Activated effector memory CD4-positive, alpha-beta T cell treated with Interleukin-2 at 50 U/mL for 16 hours (primary cell): ENCODE measurements at regions not wholly inside any gene's neighbourhood (a gene's known extent, or its start where the extent isn't known, plus 50 kb on each side); places are given as distances from the start of the nearest gene placed in this dataset.
A peak's percentile ranks its signal among the peaks of the same experiment; 100 is the strongest.

Source experiments
- DNase-seq: peaks from one replicate; pipeline ENCODE4 v3.0.0-alpha.2; 2020

DNA sequence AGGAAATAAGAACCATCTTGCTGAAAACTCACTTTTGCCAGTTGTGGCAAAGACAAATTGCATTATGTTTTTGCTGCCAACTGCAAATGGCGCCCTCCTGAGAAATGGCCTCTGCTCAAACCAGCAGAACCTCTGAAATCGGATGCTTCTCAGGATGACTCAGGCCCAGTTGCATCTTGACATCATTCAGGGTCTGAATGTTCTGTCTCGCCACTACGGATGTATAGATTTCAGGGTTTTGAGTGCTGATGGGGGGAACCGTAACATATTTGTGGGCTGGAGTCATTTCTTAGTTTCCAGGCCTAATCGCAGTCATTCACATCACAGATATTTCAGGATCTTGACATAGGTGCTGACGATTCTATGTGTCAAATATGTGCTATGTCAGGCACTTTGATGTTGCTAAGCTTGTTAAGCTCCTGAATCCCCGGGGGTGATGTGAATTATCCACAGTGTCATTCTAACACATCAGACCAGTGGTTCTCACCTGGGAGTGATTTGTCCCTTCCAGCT is 207.1 kb downstream of the NFATC2 start:
- no peak for DNase-seq

- DNase-seq, result no peak
Measured at GRCh38 chr20:51334609-51335008, 207.9 kb downstream of the NFATC2 start.

DNA sequence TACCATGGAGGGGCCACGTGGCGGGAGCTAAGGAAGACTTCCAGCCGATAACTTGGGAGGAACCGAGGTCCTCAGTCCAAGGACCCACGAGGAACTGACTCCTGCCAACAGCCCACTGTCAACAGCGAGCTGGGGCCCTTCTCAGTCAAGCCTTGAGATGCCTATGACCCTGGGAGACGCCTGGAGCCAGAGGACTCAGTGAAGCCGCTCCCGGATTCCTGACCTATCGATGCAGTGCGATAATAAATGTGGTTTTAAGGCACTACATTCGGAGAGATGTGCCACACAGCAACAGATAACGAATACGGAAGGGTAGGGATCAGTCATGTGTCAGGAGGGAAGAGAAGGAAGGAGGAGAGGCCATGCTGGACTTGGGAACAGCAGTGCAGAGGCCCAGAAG is 208.5 kb downstream of the NFATC2 start:
- no peak for DNase-seq

DNA sequence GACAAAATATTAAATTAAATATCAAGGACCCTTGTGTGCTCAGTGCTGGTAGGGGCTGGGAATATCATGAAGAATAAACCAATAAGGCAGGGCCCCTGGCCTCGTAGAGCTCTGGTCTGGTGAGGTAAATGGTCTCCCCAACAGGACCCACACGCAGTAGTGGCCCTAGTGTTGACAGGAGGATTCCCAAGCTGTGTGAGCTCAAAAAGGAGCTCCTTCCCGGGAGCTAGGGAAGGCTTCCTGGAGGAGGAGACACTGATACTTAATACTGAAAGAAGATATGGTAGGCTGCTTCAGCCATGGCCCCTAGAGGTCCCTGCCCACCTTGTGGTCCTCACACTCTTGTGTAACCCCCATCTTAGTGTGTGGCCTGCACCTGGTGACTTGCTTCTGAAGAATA is 209.1 kb downstream of the NFATC2 start:
- DNase-seq, result no peak

GRCh38 chr20:51331481-51331880 is 211.0 kb downstream of the NFATC2 start:
- DNase-seq, result no peak

- DNase-seq, result no peak
Measured at GRCh38 chr20:51329845-51330244, 212.7 kb downstream of the NFATC2 start.

DNA sequence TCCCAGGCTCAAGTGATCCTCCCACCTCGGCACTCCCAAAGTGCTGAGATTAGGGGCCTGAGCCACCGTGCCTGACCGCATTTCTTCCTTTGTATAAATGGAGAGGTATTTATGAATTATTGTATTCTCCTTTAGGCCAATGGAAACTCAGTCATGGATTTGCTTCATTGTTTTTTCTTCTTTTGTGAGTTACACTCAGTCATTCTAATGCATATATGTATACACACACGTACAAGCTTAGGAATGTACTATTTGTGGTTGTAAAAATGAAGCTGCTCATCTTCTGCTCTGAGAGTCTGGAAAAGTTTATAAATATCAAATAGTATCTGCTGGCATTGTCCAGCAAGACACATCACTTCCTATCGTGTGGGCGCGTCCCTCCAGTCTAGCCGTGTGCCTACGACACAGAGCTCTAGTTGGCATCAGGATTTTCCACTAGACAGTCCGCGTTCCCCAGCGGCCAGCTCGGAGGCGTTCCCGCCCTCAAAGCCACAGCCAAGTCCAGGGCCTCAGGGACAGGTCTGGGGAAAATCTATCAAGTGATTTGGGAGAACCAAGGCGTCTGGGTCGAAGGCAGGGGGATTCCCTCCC is 215.2 kb downstream of the NFATC2 start:
- no peak for DNase-seq

- no peak for DNase-seq
Measured at GRCh38 chr20:51326201-51326819, 216.2 kb downstream of the NFATC2 start.

DNA sequence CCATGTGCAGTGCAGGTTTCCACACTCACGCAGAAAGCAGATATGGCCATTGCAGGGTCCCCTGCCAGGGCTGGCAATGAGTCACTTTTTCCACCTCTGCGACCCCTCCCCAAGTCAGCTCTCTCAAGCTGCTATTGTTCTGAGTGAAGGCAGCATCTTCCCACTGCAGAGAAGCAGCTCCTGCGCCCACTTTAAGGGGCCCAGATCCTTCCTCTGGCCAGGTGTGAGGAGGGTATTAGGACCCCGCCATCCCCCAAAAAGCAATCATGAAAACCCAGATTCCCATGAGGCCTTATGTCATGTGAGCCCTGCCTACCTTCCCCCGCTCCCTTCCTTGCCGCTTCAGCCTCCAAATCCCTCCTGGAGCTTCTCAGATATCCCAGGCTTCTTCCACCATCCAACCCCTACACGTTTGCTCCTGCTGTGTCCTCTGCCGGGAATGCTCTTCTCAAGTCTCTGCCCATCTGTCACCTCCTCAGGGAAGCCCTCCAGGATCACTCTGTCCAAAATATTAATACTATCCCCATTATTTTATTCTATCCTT is 220.3 kb downstream of the NFATC2 start:
- DNase-seq, result no peak

DNA sequence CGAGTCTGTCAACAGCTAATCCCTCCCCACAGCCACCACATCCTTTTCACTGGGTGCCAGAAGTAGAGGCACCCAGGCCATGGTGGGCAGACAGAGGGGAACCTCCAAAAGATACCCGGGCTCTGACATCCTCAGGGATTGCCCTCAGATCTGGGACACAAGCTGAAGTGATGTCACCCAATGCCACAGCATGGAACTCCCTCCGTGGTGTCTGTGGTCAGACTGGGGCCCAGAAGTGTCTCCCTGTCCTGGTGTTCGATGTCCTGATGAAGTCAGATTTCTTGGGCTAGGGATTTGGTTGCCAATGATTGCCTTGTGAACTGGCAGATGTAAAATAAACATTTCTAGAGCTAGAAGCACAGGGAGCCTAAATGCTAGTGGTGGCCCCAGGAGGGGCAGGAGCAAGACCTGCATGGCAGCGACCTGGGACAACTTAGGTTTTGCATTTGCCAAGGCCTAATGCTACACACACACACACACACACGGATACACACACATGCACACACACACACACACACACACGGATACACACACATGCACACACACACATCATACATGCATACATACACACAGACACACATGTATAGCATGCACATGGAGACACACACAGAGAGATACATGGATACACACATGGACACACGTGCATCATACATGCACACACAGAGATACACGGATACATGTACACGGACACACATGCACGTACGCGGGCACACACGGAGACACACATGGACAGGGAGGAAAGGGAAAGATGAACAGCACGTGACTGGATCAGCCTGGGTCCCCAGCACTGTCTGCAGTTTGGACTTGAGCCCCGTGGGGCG is 221.0 kb downstream of the NFATC2 start:
- no peak for DNase-seq

GRCh38 chr20:51319522-51319921 is 223.0 kb downstream of the NFATC2 start:
- DNase-seq, result no peak

- peak; percentile 10 for DNase-seq
Measured at GRCh38 chr20:51318058-51318949, 224.2 kb downstream of the NFATC2 start.

- no peak for DNase-seq
Measured at GRCh38 chr20:51315390-51315789, 227.1 kb downstream of the NFATC2 start.

DNA sequence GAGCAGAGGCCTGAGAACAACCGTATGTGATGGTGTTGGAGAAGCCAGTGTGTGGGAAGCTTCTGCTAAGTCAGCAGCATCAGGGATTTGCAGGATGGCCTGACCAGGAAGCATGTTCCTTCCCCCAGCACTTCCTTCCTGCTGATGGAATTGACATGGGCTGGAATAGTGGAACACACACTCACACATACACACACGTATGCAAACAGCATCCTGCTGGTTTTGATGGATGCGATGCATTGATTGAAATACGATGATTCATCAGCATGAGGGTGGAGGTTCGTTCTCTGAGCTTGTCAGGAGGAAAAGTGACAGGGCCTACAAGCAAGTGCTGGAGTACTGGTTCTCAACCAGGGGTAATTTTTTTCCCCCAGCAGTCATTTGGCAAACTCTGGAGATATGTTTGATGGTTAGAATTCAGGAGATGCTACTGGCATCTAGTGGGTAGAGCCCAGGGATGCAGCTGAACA is 229.1 kb downstream of the NFATC2 start:
- DNase-seq, result no peak

DNA sequence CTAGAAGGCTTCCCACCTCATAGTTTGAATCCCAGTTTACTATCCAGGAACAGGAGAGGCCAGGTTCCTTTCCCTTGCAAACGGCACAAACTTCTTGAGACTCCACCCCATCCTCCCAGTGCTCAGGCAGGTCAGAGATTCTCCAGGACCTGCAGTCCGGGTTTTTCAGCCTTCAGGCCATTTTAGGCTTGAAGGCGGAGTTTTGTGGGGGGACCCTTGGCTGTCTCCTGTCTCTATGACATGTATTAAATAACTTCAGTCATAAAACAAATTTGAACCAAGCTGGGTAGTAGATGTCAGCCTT is 230.1 kb downstream of the NFATC2 start:
- DNase-seq, result no peak

- no peak for DNase-seq
Measured at GRCh38 chr20:51311636-51312479, 230.7 kb downstream of the NFATC2 start.

- DNase-seq, result no peak
Measured at GRCh38 chr20:51310216-51310615, 232.3 kb downstream of the NFATC2 start.

GRCh38 chr20:51309128-51309527 is 233.4 kb downstream of the NFATC2 start:
- no peak for DNase-seq

GRCh38 chr20:51306521-51307358 is 235.8 kb downstream of the NFATC2 start:
- DNase-seq, result peak; percentile 51

- no peak for DNase-seq
Measured at GRCh38 chr20:51306081-51306480, 236.4 kb downstream of the NFATC2 start.
